ENCODE measurements at regions not wholly inside any gene's neighbourhood (a gene's known extent, or its start where the extent isn't known, plus 50 kb on each side); places are given as distances from the start of the nearest gene placed in this dataset.

GRCh38 chr6:126831461-126831860 lies 287.0 kb upstream of the RSPO3 start:
- TF ChIP-seq CTCF (IDR thresholded peaks at IDR 0.05) = no peak
- TF ChIP-seq POLR2A (IDR thresholded peaks at IDR 0.05) = no peak
- no peaks in the 10 kb centered on the region for H3K36me3 ChIP-seq
- H3K9me3 ChIP-seq = no peaks in the 10 kb centered on the region
- no peaks in the 10 kb centered on the region for H3K27me3 ChIP-seq
- no peak for DNase-seq
- no peaks in the 10 kb centered on the region for H3K4me1 ChIP-seq
- intact Hi-C loops (cut with DNase I; ENCODE audit: low total_unique reads) = no loop called here
- H3K27ac ChIP-seq = no peak overlapping the region
- no peak overlapping the region for H3K4me3 ChIP-seq

- Histone ChIP-seq H3K9me3 (no peaks in the 10 kb centered on the region), H3K4me3 (no peak overlapping the region), H3K27me3 (no peaks in the 10 kb centered on the region), H3K36me3 (no peaks in the 10 kb centered on the region), H3K4me1 (no peaks in the 10 kb centered on the region), H3K27ac (no peak overlapping the region)
- no peak for TF ChIP-seq POLR2A (IDR thresholded peaks at IDR 0.05)
- no peak for TF ChIP-seq CTCF (IDR thresholded peaks at IDR 0.05)
- intact Hi-C loops (cut with DNase I; ENCODE audit: low total_unique reads) = no loop called here
- no peak for DNase-seq
Measured at GRCh38 chr6:126842769-126843168, 275.7 kb upstream of the RSPO3 start.

- Histone ChIP-seq H3K36me3 (no peaks in the 10 kb centered on the region), H3K27me3 (no peaks in the 10 kb centered on the region), H3K4me1 (no peaks in the 10 kb centered on the region), H3K9me3 (no peaks in the 10 kb centered on the region), H3K27ac (no peak overlapping the region), H3K4me3 (no peak overlapping the region)
- intact Hi-C loops (cut with DNase I; ENCODE audit: low total_unique reads) = no loop called here
- DNase-seq = no peak
- no peak for TF ChIP-seq CTCF (IDR thresholded peaks at IDR 0.05)
- TF ChIP-seq POLR2A (IDR thresholded peaks at IDR 0.05) = no peak
Measured at GRCh38 chr6:126848119-126848518, 270.4 kb upstream of the RSPO3 start.

- DNase-seq = no peak
- Histone ChIP-seq H3K9me3 (no peaks in the 10 kb centered on the region), H3K4me3 (no peak overlapping the region), H3K36me3 (no peaks in the 10 kb centered on the region), H3K27me3 (no peaks in the 10 kb centered on the region), H3K4me1 (no peaks in the 10 kb centered on the region), H3K27ac (no peak overlapping the region)
- TF ChIP-seq POLR2A (IDR thresholded peaks at IDR 0.05) (no peak), CTCF (IDR thresholded peaks at IDR 0.05) (no peak)
- intact Hi-C loops (cut with DNase I; ENCODE audit: low total_unique reads) = no loop called here
Measured at GRCh38 chr6:126867641-126868040, 250.8 kb upstream of the RSPO3 start.

- no peaks in the 10 kb centered on the region for H3K4me1 ChIP-seq
- DNase-seq = no peak
- H3K4me3 ChIP-seq = no peak overlapping the region
- no peaks in the 10 kb centered on the region for H3K27me3 ChIP-seq
- intact Hi-C loops (cut with DNase I; ENCODE audit: low total_unique reads) = no loop called here
- H3K36me3 ChIP-seq = no peaks in the 10 kb centered on the region
- H3K27ac ChIP-seq = no peak overlapping the region
- TF ChIP-seq POLR2A (IDR thresholded peaks at IDR 0.05) = no peak
- no peak for TF ChIP-seq CTCF (IDR thresholded peaks at IDR 0.05)
- no peaks in the 10 kb centered on the region for H3K9me3 ChIP-seq
Measured at GRCh38 chr6:126873351-126873750, 245.1 kb upstream of the RSPO3 start.
